HG02678 (cell line): ENCODE measurements at regions not wholly inside any gene's neighbourhood (a gene's known extent, or its start where the extent isn't known, plus 50 kb on each side); places are given as distances from the start of the nearest gene placed in this dataset.

Experiments
- ATAC-seq: cut with Tn5 transposase; IDR thresholded peaks from one replicate; pipeline ENCODE4 v1.9.1; 2021; ENCODE audit warnings: mild to moderate bottlenecking, moderate library complexity; ENCODE audit not compliant: unreplicated experiment

GRCh38 chr17:5693821-5694220, 109.5 kb upstream of the NLRP1 start:
- no peak for ATAC-seq

- ATAC-seq: no peak
These were observed 110.2 kb upstream of the NLRP1 start for GRCh38 chr17:5694551-5694950.

GRCh38 chr17:5695480-5695879, 111.2 kb upstream of the NLRP1 start:
- ATAC-seq: no peak

GRCh38 chr17:5698959-5699358, 114.7 kb upstream of the NLRP1 start:
- no peak for ATAC-seq

- ATAC-seq: no peak
These were observed 115.5 kb upstream of the NLRP1 start for GRCh38 chr17:5699814-5700213.

GRCh38 chr17:5700745-5701144, 116.4 kb upstream of the NLRP1 start:
- ATAC-seq: no peak

GRCh38 chr17:5701381-5701780, 117.1 kb upstream of the NLRP1 start:
- no peak for ATAC-seq

GRCh38 chr17:5702951-5703510, 118.7 kb upstream of the NLRP1 start:
- no peak for ATAC-seq

GRCh38 chr17:5703736-5704135, 119.4 kb upstream of the NLRP1 start:
- no peak for ATAC-seq

GRCh38 chr17:5705081-5705875, 121.0 kb upstream of the NLRP1 start:
- ATAC-seq: no peak

- ATAC-seq: no peak
These were observed 121.7 kb upstream of the NLRP1 start for GRCh38 chr17:5705876-5706576.

GRCh38 chr17:5706577-5707210, 122.4 kb upstream of the NLRP1 start:
- ATAC-seq: no peak

GRCh38 chr17:5707482-5707881, 123.2 kb upstream of the NLRP1 start:
- ATAC-seq: no peak

GRCh38 chr17:5708344-5708743, 124.0 kb upstream of the NLRP1 start:
- ATAC-seq: no peak

GRCh38 chr17:5711344-5711743, 127.0 kb upstream of the NLRP1 start:
- no peak for ATAC-seq

GRCh38 chr17:5714993-5715392, 130.7 kb upstream of the NLRP1 start:
- ATAC-seq: no peak

GRCh38 chr17:5715478-5715877, 131.2 kb upstream of the NLRP1 start:
- no peak for ATAC-seq

GRCh38 chr17:5718726-5719125, 134.4 kb upstream of the NLRP1 start:
- ATAC-seq: no peak

GRCh38 chr17:5719976-5720375, 135.7 kb upstream of the NLRP1 start:
- ATAC-seq: no peak

GRCh38 chr17:5730373-5730772, 146.1 kb upstream of the NLRP1 start:
- no peak for ATAC-seq

GRCh38 chr17:5740937-5741336, 156.6 kb upstream of the NLRP1 start:
- ATAC-seq: no peak

GRCh38 chr17:5741810-5742209, 157.5 kb upstream of the NLRP1 start:
- ATAC-seq: no peak
